H1 (cell line): ENCODE measurements at regions not wholly inside any gene's neighbourhood (a gene's known extent, or its start where the extent isn't known, plus 50 kb on each side); places are given as distances from the start of the nearest gene placed in this dataset.

ENCODE experiments used
- CTBP2 ChIP-seq: IDR thresholded peaks from 2 replicates; pipeline ENCODE4 v1.7.0; 2011; ENCODE audit warnings: borderline replicate concordance, mild to moderate bottlenecking, moderate library complexity, mixed read lengths, low read length; ENCODE audit not compliant: insufficient read depth, insufficient read length
- EZH2 ChIP-seq: fragments of 200-600 bp; sonication (generic); IDR thresholded peaks from 2 replicates; pipeline ENCODE4 v1.7.1; 2012; ENCODE audit warnings: low read depth, mild to moderate bottlenecking, moderate library complexity, low read length, inconsistent platforms; ENCODE audit not compliant: severe bottlenecking
- GABPA ChIP-seq: IDR thresholded peaks from 2 replicates; pipeline ENCODE4 v1.6.1; 2011; ENCODE audit warnings: mild to moderate bottlenecking, low read length, moderate library complexity, borderline replicate concordance; ENCODE audit not compliant: insufficient read depth
- HDAC2 ChIP-seq, 2 experiments: fragments of 300-600 bp in 1 of 2; sonication (generic) in 1 of 2; IDR thresholded peaks; 2 replicates each; pipeline ENCODE4 v1.6.1; 2011 to 2012; ENCODE audit warnings: low read depth in 2 of 2, low read length in 2 of 2, mild to moderate bottlenecking in 2 of 2, moderate library complexity in 2 of 2, borderline replicate concordance in 1 of 2, inconsistent platforms in 1 of 2
- KDM5A ChIP-seq: fragments of 200-600 bp; IDR thresholded peaks from 2 replicates; pipeline ENCODE4 v1.7.1; 2012; ENCODE audit warnings: mild to moderate bottlenecking, low read length, inconsistent platforms, mixed read lengths
- TAF1 ChIP-seq: IDR thresholded peaks from 2 replicates; pipeline ENCODE4 v1.6.1; 2011; ENCODE audit warnings: mild to moderate bottlenecking, low read depth, low read length
- TF ChIP-seq, protein P1 (sequence below): fragments of 300-600 bp; sonication (generic); IDR thresholded peaks from 2 replicates; pipeline ENCODE4 v1.7.1; 2012; ENCODE audit warnings: low read length, moderate library complexity, mild to moderate bottlenecking, inconsistent platforms; ENCODE audit not compliant: insufficient replicate concordance
- TF ChIP-seq, protein P2 (sequence below): IDR thresholded peaks from 2 replicates; pipeline ENCODE4 v1.6.1; 2011; ENCODE audit warnings: low read length, improper control_type of control experiment

DNA sequence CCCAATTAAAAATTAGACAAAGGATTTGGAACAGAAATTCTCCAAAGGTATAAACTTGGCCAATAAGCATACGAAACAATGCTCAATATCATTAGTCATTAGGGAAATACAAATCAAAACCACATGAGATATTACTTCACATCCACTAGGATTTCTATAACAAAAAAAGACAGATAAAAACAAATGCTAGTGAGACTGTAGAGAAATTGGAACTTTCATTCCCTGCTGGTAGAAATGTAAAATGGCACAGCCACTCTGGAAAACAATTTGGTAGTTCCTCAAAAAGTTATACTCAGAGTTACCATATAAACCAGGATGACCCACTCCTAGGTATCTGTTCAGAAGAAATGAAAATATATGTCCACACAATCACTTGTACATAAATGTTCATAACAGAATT, 71.6 kb downstream of the RPL27A start (continued):
- TF ChIP-seq, protein P1, sequence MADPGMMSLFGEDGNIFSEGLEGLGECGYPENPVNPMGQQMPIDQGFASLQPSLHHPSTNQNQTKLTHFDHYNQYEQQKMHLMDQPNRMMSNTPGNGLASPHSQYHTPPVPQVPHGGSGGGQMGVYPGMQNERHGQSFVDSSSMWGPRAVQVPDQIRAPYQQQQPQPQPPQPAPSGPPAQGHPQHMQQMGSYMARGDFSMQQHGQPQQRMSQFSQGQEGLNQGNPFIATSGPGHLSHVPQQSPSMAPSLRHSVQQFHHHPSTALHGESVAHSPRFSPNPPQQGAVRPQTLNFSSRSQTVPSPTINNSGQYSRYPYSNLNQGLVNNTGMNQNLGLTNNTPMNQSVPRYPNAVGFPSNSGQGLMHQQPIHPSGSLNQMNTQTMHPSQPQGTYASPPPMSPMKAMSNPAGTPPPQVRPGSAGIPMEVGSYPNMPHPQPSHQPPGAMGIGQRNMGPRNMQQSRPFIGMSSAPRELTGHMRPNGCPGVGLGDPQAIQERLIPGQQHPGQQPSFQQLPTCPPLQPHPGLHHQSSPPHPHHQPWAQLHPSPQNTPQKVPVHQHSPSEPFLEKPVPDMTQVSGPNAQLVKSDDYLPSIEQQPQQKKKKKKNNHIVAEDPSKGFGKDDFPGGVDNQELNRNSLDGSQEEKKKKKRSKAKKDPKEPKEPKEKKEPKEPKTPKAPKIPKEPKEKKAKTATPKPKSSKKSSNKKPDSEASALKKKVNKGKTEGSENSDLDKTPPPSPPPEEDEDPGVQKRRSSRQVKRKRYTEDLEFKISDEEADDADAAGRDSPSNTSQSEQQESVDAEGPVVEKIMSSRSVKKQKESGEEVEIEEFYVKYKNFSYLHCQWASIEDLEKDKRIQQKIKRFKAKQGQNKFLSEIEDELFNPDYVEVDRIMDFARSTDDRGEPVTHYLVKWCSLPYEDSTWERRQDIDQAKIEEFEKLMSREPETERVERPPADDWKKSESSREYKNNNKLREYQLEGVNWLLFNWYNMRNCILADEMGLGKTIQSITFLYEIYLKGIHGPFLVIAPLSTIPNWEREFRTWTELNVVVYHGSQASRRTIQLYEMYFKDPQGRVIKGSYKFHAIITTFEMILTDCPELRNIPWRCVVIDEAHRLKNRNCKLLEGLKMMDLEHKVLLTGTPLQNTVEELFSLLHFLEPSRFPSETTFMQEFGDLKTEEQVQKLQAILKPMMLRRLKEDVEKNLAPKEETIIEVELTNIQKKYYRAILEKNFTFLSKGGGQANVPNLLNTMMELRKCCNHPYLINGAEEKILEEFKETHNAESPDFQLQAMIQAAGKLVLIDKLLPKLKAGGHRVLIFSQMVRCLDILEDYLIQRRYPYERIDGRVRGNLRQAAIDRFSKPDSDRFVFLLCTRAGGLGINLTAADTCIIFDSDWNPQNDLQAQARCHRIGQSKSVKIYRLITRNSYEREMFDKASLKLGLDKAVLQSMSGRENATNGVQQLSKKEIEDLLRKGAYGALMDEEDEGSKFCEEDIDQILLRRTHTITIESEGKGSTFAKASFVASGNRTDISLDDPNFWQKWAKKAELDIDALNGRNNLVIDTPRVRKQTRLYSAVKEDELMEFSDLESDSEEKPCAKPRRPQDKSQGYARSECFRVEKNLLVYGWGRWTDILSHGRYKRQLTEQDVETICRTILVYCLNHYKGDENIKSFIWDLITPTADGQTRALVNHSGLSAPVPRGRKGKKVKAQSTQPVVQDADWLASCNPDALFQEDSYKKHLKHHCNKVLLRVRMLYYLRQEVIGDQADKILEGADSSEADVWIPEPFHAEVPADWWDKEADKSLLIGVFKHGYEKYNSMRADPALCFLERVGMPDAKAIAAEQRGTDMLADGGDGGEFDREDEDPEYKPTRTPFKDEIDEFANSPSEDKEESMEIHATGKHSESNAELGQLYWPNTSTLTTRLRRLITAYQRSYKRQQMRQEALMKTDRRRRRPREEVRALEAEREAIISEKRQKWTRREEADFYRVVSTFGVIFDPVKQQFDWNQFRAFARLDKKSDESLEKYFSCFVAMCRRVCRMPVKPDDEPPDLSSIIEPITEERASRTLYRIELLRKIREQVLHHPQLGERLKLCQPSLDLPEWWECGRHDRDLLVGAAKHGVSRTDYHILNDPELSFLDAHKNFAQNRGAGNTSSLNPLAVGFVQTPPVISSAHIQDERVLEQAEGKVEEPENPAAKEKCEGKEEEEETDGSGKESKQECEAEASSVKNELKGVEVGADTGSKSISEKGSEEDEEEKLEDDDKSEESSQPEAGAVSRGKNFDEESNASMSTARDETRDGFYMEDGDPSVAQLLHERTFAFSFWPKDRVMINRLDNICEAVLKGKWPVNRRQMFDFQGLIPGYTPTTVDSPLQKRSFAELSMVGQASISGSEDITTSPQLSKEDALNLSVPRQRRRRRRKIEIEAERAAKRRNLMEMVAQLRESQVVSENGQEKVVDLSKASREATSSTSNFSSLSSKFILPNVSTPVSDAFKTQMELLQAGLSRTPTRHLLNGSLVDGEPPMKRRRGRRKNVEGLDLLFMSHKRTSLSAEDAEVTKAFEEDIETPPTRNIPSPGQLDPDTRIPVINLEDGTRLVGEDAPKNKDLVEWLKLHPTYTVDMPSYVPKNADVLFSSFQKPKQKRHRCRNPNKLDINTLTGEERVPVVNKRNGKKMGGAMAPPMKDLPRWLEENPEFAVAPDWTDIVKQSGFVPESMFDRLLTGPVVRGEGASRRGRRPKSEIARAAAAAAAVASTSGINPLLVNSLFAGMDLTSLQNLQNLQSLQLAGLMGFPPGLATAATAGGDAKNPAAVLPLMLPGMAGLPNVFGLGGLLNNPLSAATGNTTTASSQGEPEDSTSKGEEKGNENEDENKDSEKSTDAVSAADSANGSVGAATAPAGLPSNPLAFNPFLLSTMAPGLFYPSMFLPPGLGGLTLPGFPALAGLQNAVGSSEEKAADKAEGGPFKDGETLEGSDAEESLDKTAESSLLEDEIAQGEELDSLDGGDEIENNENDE, result no peak
- TF ChIP-seq, protein P2, sequence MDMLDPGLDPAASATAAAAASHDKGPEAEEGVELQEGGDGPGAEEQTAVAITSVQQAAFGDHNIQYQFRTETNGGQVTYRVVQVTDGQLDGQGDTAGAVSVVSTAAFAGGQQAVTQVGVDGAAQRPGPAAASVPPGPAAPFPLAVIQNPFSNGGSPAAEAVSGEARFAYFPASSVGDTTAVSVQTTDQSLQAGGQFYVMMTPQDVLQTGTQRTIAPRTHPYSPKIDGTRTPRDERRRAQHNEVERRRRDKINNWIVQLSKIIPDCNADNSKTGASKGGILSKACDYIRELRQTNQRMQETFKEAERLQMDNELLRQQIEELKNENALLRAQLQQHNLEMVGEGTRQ, result no peak
- TF ChIP-seq HDAC2 (IDR thresholded peaks at IDR 0.05; ENCODE audit: borderline replicate concordance in 1 of 2, low read depth in 2 of 2, low read length in 2 of 2) (no peak), TAF1 (no peak), EZH2 (no peak), CTBP2 (no peak), GABPA (no peak), KDM5A (no peak)
